ENCODE measurements at regions not wholly inside any gene's neighbourhood (a gene's known extent, or its start where the extent isn't known, plus 50 kb on each side); places are given as distances from the start of the nearest gene placed in this dataset.

GRCh38 chr9:135023088-135023785, 64.2 kb upstream of the OLFM1 start (continued):
- no peak for TF ChIP-seq BCL6B (tag by site-specific recombination; IDR thresholded peaks at IDR 0.05)

- H3K9me3 ChIP-seq (ENCODE audit: control insufficient read depth, insufficient read depth, low read depth, low read length): no peaks in the 10 kb centered on the region
- no peak overlapping the region for H3K4me3 ChIP-seq (ENCODE audit: low read depth, low read length)
- POLR2A ChIA-PET: no interaction called here
- no peaks in the 10 kb centered on the region for H3K4me1 ChIP-seq (ENCODE audit: control insufficient read depth, insufficient read depth, low read length)
- H3K27ac ChIP-seq (ENCODE audit: extremely low read depth, low read depth, low read length): no peak overlapping the region
- CTCF ChIA-PET: interaction anchor here (1.0 to 1.5 kb wide), 2 partner anchors 41 to 387 kb away, joined by 3 to 5 read pairs; no protein-coding TSS in a partner anchor
- H3K36me3 ChIP-seq (ENCODE audit: control insufficient read depth in 2 of 2, insufficient read depth in 1 of 2, low read length in 2 of 2): no peaks in the 10 kb centered on the region
- no peak for TF ChIP-seq ZNF513 (tag by site-specific recombination; IDR thresholded peaks at IDR 0.05)
- no peak for TF ChIP-seq HIC1 (tag by site-specific recombination; IDR thresholded peaks at IDR 0.05)
- TF ChIP-seq ZNF580 (tag by site-specific recombination; IDR thresholded peaks at IDR 0.05): no peak
- no peak for TF ChIP-seq ZNF843 (tag by site-specific recombination; IDR thresholded peaks at IDR 0.05)
- no peak for TF ChIP-seq ZNF19 (tag by site-specific recombination; IDR thresholded peaks at IDR 0.05; ENCODE audit: low read depth)
- TF ChIP-seq ZBTB20 (tag by site-specific recombination; IDR thresholded peaks at IDR 0.05): no peak
- no peak for TF ChIP-seq ZNF292 (tag by site-specific recombination; IDR thresholded peaks at IDR 0.05; ENCODE audit: borderline replicate concordance, low read depth)
- TF ChIP-seq ZSCAN16 (tag by site-specific recombination; IDR thresholded peaks at IDR 0.05): no peak
- no peak for TF ChIP-seq ZBTB49 (tag by site-specific recombination; IDR thresholded peaks at IDR 0.05; ENCODE audit: low read depth)
- TF ChIP-seq ZSCAN5A (tag by site-specific recombination; IDR thresholded peaks at IDR 0.05): no peak
- TF ChIP-seq ZNF658 (tag by site-specific recombination; IDR thresholded peaks at IDR 0.05): no peak
- no peak for TF ChIP-seq ZNF777 (tag by site-specific recombination; IDR thresholded peaks at IDR 0.05; ENCODE audit: borderline replicate concordance)
- TF ChIP-seq ZNF10 (tag by site-specific recombination; IDR thresholded peaks at IDR 0.05): no peak
These were observed 63.6 kb upstream of the OLFM1 start for GRCh38 chr9:135023786-135024405.

All from HEK293 (cell line).